ENCODE measurements at regions not wholly inside any gene's neighbourhood (a gene's known extent, or its start where the extent isn't known, plus 50 kb on each side); places are given as distances from the start of the nearest gene placed in this dataset.

- CTCF ChIA-PET: no interaction called here
- no peak for TF ChIP-seq KLF8 (tag by site-specific recombination; IDR thresholded peaks at IDR 0.05)
- TF ChIP-seq ZNF324 (tag by site-specific recombination; IDR thresholded peaks at IDR 0.05): no peak
- TF ChIP-seq ZNF311 (tag by site-specific recombination; IDR thresholded peaks at IDR 0.05; ENCODE audit: borderline replicate concordance): no peak
- no peak for TF ChIP-seq ZNF248 (tag by site-specific recombination; IDR thresholded peaks at IDR 0.05)
- no peak for TF ChIP-seq ZBTB7A (tag by site-specific recombination; IDR thresholded peaks at IDR 0.05; ENCODE audit: low read depth)
- TF ChIP-seq ZNF26 (tag by site-specific recombination; IDR thresholded peaks at IDR 0.05): no peak
- TF ChIP-seq, protein P1, sequence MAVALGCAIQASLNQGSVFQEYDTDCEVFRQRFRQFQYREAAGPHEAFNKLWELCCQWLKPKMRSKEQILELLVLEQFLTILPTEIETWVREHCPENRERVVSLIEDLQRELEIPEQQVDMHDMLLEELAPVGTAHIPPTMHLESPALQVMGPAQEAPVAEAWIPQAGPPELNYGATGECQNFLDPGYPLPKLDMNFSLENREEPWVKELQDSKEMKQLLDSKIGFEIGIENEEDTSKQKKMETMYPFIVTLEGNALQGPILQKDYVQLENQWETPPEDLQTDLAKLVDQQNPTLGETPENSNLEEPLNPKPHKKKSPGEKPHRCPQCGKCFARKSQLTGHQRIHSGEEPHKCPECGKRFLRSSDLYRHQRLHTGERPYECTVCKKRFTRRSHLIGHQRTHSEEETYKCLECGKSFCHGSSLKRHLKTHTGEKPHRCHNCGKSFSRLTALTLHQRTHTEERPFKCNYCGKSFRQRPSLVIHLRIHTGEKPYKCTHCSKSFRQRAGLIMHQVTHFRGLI (tag by site-specific recombination; IDR thresholded peaks at IDR 0.05): no peak
- TF ChIP-seq ZNF473 (tag by site-specific recombination; IDR thresholded peaks at IDR 0.05): no peak
- no peak for TF ChIP-seq ZBTB44 (tag by site-specific recombination; IDR thresholded peaks at IDR 0.05)
- TF ChIP-seq ZSCAN16 (tag by site-specific recombination; IDR thresholded peaks at IDR 0.05): no peak
- TF ChIP-seq ZBTB20 (tag by site-specific recombination; IDR thresholded peaks at IDR 0.05): no peak
- TF ChIP-seq SP2 (tag by site-specific recombination; IDR thresholded peaks at IDR 0.05): no peak
- no peak for TF ChIP-seq ZNF112 (tag by site-specific recombination; IDR thresholded peaks at IDR 0.05)
- TF ChIP-seq ZSCAN23 (tag by site-specific recombination; IDR thresholded peaks at IDR 0.05): no peak
- TF ChIP-seq ZNF555 (tag by site-specific recombination; conservative IDR thresholded peaks at IDR 0.05): no peak
- TF ChIP-seq, protein P2, sequence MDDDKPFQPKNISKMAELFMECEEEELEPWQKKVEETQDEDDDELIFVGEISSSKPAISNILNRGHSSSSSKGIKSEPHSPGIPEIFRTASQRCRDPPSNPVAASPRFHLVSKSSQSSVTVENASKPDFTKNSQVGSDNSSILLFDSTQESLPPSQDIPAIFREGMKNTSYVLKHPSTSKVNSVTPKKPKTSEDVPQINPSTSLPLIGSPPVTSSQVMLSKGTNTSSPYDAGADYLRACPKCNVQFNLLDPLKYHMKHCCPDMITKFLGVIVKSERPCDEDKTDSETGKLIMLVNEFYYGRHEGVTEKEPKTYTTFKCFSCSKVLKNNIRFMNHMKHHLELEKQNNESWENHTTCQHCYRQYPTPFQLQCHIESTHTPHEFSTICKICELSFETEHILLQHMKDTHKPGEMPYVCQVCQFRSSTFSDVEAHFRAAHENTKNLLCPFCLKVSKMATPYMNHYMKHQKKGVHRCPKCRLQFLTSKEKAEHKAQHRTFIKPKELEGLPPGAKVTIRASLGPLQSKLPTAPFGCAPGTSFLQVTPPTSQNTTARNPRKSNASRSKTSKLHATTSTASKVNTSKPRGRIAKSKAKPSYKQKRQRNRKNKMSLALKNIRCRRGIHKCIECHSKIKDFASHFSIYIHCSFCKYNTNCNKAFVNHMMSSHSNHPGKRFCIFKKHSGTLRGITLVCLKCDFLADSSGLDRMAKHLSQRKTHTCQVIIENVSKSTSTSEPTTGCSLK (tag by site-specific recombination; IDR thresholded peaks at IDR 0.05): no peak
- no peak for TF ChIP-seq ZNF37A (tag by site-specific recombination; IDR thresholded peaks at IDR 0.05)
- TF ChIP-seq ZNF623 (tag by site-specific recombination; IDR thresholded peaks at IDR 0.05): no peak
- no peak overlapping the region for H3K27ac ChIP-seq (ENCODE audit: extremely low read depth, low read depth, low read length)
- no peaks in the 10 kb centered on the region for H3K36me3 ChIP-seq (ENCODE audit: control insufficient read depth in 2 of 2, insufficient read depth in 1 of 2, low read length in 2 of 2)
- POLR2A ChIA-PET: no interaction called here
- no peaks in the 10 kb centered on the region for H3K9me3 ChIP-seq (ENCODE audit: control insufficient read depth, insufficient read depth, low read depth, low read length)
- H3K4me3 ChIP-seq (ENCODE audit: low read depth, low read length): no peak overlapping the region
- H3K4me1 ChIP-seq (ENCODE audit: control insufficient read depth, insufficient read depth, low read length): no peaks in the 10 kb centered on the region
These were observed 1728.3 kb downstream of the SUCLG1 start for GRCh38 chr2:82730811-82731210.

DNA sequence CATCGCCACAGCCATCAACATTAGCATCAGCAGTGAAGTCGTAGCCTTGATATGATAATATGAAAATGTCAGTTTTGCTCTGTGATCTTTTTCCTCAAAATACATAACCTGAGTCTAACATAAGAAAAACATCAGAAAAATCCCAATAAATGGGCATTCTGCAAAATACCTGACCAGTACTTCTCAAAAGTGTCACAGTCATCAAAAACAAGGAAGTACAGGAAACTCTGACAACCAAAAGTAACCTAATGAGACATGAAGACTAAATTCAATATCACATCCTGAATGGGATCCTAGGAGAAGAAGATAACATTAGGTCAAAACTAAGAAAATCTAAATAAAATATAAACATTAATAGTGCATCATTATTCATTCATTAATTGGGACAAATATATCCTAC is 1731.0 kb downstream of the SUCLG1 start:
- no peaks in the 10 kb centered on the region for H3K9me3 ChIP-seq (ENCODE audit: control insufficient read depth, insufficient read depth, low read depth, low read length)
- POLR2A ChIA-PET: no interaction called here
- H3K27ac ChIP-seq (ENCODE audit: extremely low read depth, low read depth, low read length): no peak overlapping the region
- no peak overlapping the region for H3K4me3 ChIP-seq (ENCODE audit: low read depth, low read length)
- H3K36me3 ChIP-seq (ENCODE audit: control insufficient read depth in 2 of 2, insufficient read depth in 1 of 2, low read length in 2 of 2): no peaks in the 10 kb centered on the region
- CTCF ChIA-PET: no interaction called here
- no peaks in the 10 kb centered on the region for H3K4me1 ChIP-seq (ENCODE audit: control insufficient read depth, insufficient read depth, low read length)
- TF ChIP-seq ZNF544 (tag by site-specific recombination; IDR thresholded peaks at IDR 0.05): no peak
- no peak for TF ChIP-seq ZNF354C (tag by site-specific recombination; IDR thresholded peaks at IDR 0.05; ENCODE audit: borderline replicate concordance, low read depth)
- TF ChIP-seq ZNF837 (tag by site-specific recombination; IDR thresholded peaks at IDR 0.05): no peak
- no peak for TF ChIP-seq ZNF501 (tag by site-specific recombination; IDR thresholded peaks at IDR 0.05)
- TF ChIP-seq ZEB2 (tag by site-specific recombination; IDR thresholded peaks at IDR 0.05): no peak
- no peak for TF ChIP-seq HIC1 (tag by site-specific recombination; IDR thresholded peaks at IDR 0.05)
- no peak for TF ChIP-seq GLI4 (tag by site-specific recombination; IDR thresholded peaks at IDR 0.05)

Data from HEK293 (cell line).